Lower leg skin (tissue), 3 donors: ENCODE measurements at regions not wholly inside any gene's neighbourhood (a gene's known extent, or its start where the extent isn't known, plus 50 kb on each side); places are given as distances from the start of the nearest gene placed in this dataset.

ENCODE experiments used
- POLR2A ChIP-seq, 2 donors: fragments of 450-650 bp; IDR thresholded peaks; one replicate each; pipeline ENCODE4 v1.6.1; 2016 to 2017; ENCODE audit warnings: antibody characterized with exemption in 2 of 2, mild to moderate bottlenecking in 1 of 2, moderate library complexity in 1 of 2
- TF ChIP-seq, protein P1 (sequence below), 3 donors: fragments of 450-650 bp; IDR thresholded peaks; one replicate each; pipeline ENCODE4 v1.5.1; 2016; ENCODE audit warnings: antibody characterized with exemption in 3 of 3, mild to moderate bottlenecking in 3 of 3, moderate library complexity in 2 of 3

- TF ChIP-seq, protein P1, sequence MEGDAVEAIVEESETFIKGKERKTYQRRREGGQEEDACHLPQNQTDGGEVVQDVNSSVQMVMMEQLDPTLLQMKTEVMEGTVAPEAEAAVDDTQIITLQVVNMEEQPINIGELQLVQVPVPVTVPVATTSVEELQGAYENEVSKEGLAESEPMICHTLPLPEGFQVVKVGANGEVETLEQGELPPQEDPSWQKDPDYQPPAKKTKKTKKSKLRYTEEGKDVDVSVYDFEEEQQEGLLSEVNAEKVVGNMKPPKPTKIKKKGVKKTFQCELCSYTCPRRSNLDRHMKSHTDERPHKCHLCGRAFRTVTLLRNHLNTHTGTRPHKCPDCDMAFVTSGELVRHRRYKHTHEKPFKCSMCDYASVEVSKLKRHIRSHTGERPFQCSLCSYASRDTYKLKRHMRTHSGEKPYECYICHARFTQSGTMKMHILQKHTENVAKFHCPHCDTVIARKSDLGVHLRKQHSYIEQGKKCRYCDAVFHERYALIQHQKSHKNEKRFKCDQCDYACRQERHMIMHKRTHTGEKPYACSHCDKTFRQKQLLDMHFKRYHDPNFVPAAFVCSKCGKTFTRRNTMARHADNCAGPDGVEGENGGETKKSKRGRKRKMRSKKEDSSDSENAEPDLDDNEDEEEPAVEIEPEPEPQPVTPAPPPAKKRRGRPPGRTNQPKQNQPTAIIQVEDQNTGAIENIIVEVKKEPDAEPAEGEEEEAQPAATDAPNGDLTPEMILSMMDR (IDR thresholded peaks at IDR 0.05), result no peak
- no peak for TF ChIP-seq POLR2A (IDR thresholded peaks at IDR 0.05)
These were observed 1255.9 kb downstream of the TBC1D22A start for GRCh38 chr22:48018346-48018745.
